ENCODE measurements at regions not wholly inside any gene's neighbourhood (a gene's known extent, or its start where the extent isn't known, plus 50 kb on each side); places are given as distances from the start of the nearest gene placed in this dataset.

GRCh38 chr4:112847781-112848180 is 201.7 kb upstream of the ANK2 start:
- DNase-seq (ENCODE audit: low read depth in 2 of 2) = no peak

GRCh38 chr4:112848911-112849310 is 200.5 kb upstream of the ANK2 start:
- DNase-seq (ENCODE audit: low read depth in 2 of 2) = no peak

- no peak for DNase-seq (ENCODE audit: low read depth in 2 of 2)
Observed at GRCh38 chr4:112852601-112853000, 196.9 kb upstream of the ANK2 start.

- no peak for DNase-seq (ENCODE audit: low read depth in 2 of 2)
Observed at GRCh38 chr4:112853662-112854256, 195.7 kb upstream of the ANK2 start.

- DNase-seq (ENCODE audit: low read depth in 2 of 2) = no peak
Observed at GRCh38 chr4:112854420-112854819, 195.0 kb upstream of the ANK2 start.

GRCh38 chr4:112855058-112855457 is 194.4 kb upstream of the ANK2 start:
- no peak for DNase-seq (ENCODE audit: low read depth in 2 of 2)

- DNase-seq (ENCODE audit: low read depth in 2 of 2) = no peak
Observed at GRCh38 chr4:112857461-112857860, 192.0 kb upstream of the ANK2 start.

- DNase-seq (ENCODE audit: low read depth in 2 of 2) = no peak
Observed at GRCh38 chr4:112858751-112859150, 190.7 kb upstream of the ANK2 start.

- DNase-seq (ENCODE audit: low read depth in 2 of 2) = no peak
Observed at GRCh38 chr4:112859456-112860184, 189.8 kb upstream of the ANK2 start.

GRCh38 chr4:112860830-112861690 is 188.4 kb upstream of the ANK2 start:
- no peak for DNase-seq (ENCODE audit: low read depth in 2 of 2)

GRCh38 chr4:112861691-112862674 is 187.5 kb upstream of the ANK2 start:
- DNase-seq (ENCODE audit: low read depth in 2 of 2) = no peak

- DNase-seq (ENCODE audit: low read depth in 2 of 2) = no peak
Observed at GRCh38 chr4:112865443-112865842, 184.0 kb upstream of the ANK2 start.

GRCh38 chr4:112876316-112876715 is 173.1 kb upstream of the ANK2 start:
- no peak for DNase-seq (ENCODE audit: low read depth in 2 of 2)

- DNase-seq (ENCODE audit: low read depth in 2 of 2) = no peak
Observed at GRCh38 chr4:112881842-112882241, 167.6 kb upstream of the ANK2 start.

- no peak for DNase-seq (ENCODE audit: low read depth in 2 of 2)
Observed at GRCh38 chr4:112882286-112882685, 167.2 kb upstream of the ANK2 start.

GRCh38 chr4:112884406-112884805 is 165.0 kb upstream of the ANK2 start:
- DNase-seq (ENCODE audit: low read depth in 2 of 2) = no peak

- no peak for DNase-seq (ENCODE audit: low read depth in 2 of 2)
Observed at GRCh38 chr4:112885897-112886296, 163.6 kb upstream of the ANK2 start.

- no peak for DNase-seq (ENCODE audit: low read depth in 2 of 2)
Observed at GRCh38 chr4:112888622-112889021, 160.8 kb upstream of the ANK2 start.

GRCh38 chr4:112889199-112889598 is 160.3 kb upstream of the ANK2 start:
- no peak for DNase-seq (ENCODE audit: low read depth in 2 of 2)

GRCh38 chr4:112889619-112890527 is 159.6 kb upstream of the ANK2 start:
- DNase-seq (ENCODE audit: low read depth in 2 of 2) = no peak
